Activated T-helper 2 cell treated with anti-CD3 and anti-CD28 coated beads, Interferon-gamma antibody, Interleukin-2, Interleukin-4, amounts not matched to agents 10 μg/mL and 5 μg/mL and 100 μg/mL, durations not matched to agents 14 hours and 24 hours and 36 hours (primary cell): ENCODE measurements at regions not wholly inside any gene's neighbourhood (a gene's known extent, or its start where the extent isn't known, plus 50 kb on each side); places are given as distances from the start of the nearest gene placed in this dataset.

Experiments
- DNase-seq: peaks from one replicate; pipeline ENCODE4 v3.0.0; 2021; ENCODE audit warnings: low spot score
- H3K27ac Mint-ChIP-seq: one replicate; pipeline ENCODE4 v1.8.0; 2021; ENCODE audit warnings: mixed read lengths
- H3K27me3 Mint-ChIP-seq: one replicate; pipeline ENCODE4 v1.8.0; 2021; ENCODE audit warnings: low read depth, mixed read lengths
- H3K36me3 Mint-ChIP-seq: one replicate; pipeline ENCODE4 v1.8.0; 2021; ENCODE audit warnings: low read depth, mixed read lengths
- H3K4me1 Mint-ChIP-seq: one replicate; pipeline ENCODE4 v1.8.0; 2021; ENCODE audit warnings: low read depth, mixed read lengths
- H3K4me3 Mint-ChIP-seq: one replicate; pipeline ENCODE4 v1.8.0; 2021; ENCODE audit warnings: low read depth, mild to moderate bottlenecking, moderate library complexity, mixed read lengths
- H3K9me3 Mint-ChIP-seq: one replicate; pipeline ENCODE4 v1.8.0; 2021; ENCODE audit warnings: mixed read lengths
- intact Hi-C: fragments of 100-400 bp; cut with micrococcal nuclease; formaldehyde crosslinking; loops from one replicate; pipeline ENCODE4 v1.15.1; 2023

- intact Hi-C loops, result no loop called here
- no peak for DNase-seq
- Mint-ChIP-seq H3K4me1 (peaks cover 4% of the 10 kb centered on the region), H3K36me3 (no peaks in the 10 kb centered on the region), H3K27ac (no peak overlapping the region), H3K9me3 (no peaks in the 10 kb centered on the region), H3K27me3 (peaks cover 9% of the 10 kb centered on the region), H3K4me3 (no peak overlapping the region)
These were observed 57.1 kb upstream of the CITED2 start for GRCh38 chr6:139431602-139431956.

- intact Hi-C loops, result no loop called here
- Mint-ChIP-seq H3K4me3 (no peak overlapping the region), H3K9me3 (no peaks in the 10 kb centered on the region), H3K27ac (no peak overlapping the region), H3K4me1 (peaks cover 4% of the 10 kb centered on the region), H3K27me3 (peaks cover 11% of the 10 kb centered on the region), H3K36me3 (no peaks in the 10 kb centered on the region)
- DNase-seq, result no peak
These were observed 56.6 kb upstream of the CITED2 start for GRCh38 chr6:139430899-139431601.

DNA sequence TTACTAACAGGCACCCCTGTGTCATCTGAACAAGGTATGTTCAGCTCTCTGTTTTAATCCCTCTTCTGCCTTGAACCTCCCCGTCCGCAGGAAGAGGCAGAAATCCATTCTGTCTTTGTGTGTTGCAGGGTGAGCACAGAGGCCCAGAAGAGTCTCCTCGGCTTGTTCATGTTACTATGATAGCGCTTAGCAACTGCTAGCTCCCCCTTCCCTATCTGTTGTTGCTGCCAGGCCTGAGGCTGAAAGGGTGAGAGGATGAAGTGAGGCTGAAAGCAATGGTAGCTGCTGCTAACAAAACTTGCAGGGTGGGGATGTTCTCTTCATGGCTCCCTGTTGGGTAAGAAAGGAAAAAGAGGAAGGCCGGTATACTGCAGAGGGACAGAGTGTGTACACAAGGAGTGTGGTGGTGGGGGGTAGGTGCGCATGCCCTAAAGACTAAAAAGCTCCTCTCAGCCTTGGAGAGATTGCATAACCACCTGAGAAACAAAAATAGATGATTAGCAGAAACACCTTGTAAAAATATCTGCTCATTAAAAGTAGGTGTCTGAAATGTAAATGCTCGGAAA lies 55.2 kb upstream of the CITED2 start:
- Mint-ChIP-seq H3K27ac (no peak overlapping the region), H3K4me3 (no peak overlapping the region), H3K9me3 (no peaks in the 10 kb centered on the region), H3K4me1 (peaks cover 4% of the 10 kb centered on the region), H3K36me3 (no peaks in the 10 kb centered on the region), H3K27me3 (peaks cover 21% of the 10 kb centered on the region)
- intact Hi-C loops, result no loop called here
- DNase-seq, result no peak

DNA sequence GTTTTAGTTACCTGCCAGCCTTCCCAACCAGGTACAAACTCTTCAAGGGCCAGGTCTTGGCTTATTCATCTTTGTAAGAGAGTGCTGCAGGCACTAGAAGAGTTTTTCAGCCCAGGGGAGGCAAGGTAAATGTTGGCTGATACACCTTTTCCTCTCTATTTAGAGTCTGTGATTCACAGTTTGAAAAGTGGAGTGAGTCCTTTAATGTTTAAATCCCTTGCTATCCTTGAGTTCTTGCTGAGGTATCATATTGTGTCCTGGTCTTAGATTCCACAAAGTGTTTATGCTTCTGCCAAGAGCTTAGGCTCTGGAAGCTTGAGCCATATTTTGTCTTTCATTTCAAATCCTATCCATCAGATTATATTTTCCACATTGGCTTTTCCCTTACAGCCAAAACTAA lies 52.8 kb upstream of the CITED2 start:
- H3K36me3 Mint-ChIP-seq, result no peaks in the 10 kb centered on the region
- no peaks in the 10 kb centered on the region for H3K4me1 Mint-ChIP-seq
- no peak for DNase-seq
- no peak overlapping the region for H3K4me3 Mint-ChIP-seq
- no peak overlapping the region for H3K27ac Mint-ChIP-seq
- intact Hi-C loops, result no loop called here
- no peaks in the 10 kb centered on the region for H3K9me3 Mint-ChIP-seq
- peaks cover 24% of the 10 kb centered on the region for H3K27me3 Mint-ChIP-seq

GRCh38 chr6:139426795-139427194 lies 52.3 kb upstream of the CITED2 start:
- H3K36me3 Mint-ChIP-seq, result no peaks in the 10 kb centered on the region
- DNase-seq, result no peak
- H3K4me1 Mint-ChIP-seq, result no peaks in the 10 kb centered on the region
- peaks cover 25% of the 10 kb centered on the region for H3K27me3 Mint-ChIP-seq
- no peaks in the 10 kb centered on the region for H3K9me3 Mint-ChIP-seq
- intact Hi-C loops, result no loop called here
- H3K4me3 Mint-ChIP-seq, result no peak overlapping the region
- H3K27ac Mint-ChIP-seq, result no peak overlapping the region

- no peaks in the 10 kb centered on the region for H3K9me3 Mint-ChIP-seq
- intact Hi-C loops, result no loop called here
- peaks cover 27% of the 10 kb centered on the region for H3K27me3 Mint-ChIP-seq
- H3K4me3 Mint-ChIP-seq, result no peak overlapping the region
- no peak overlapping the region for H3K27ac Mint-ChIP-seq
- H3K36me3 Mint-ChIP-seq, result no peaks in the 10 kb centered on the region
- no peak for DNase-seq
- no peaks in the 10 kb centered on the region for H3K4me1 Mint-ChIP-seq
These were observed 51.3 kb upstream of the CITED2 start for GRCh38 chr6:139425780-139426179.

GRCh38 chr6:139423971-139424667 lies 49.7 kb upstream of the CITED2 start:
- H3K4me3 Mint-ChIP-seq, result no peak overlapping the region
- H3K36me3 Mint-ChIP-seq, result no peaks in the 10 kb centered on the region
- intact Hi-C loops, result no loop called here
- H3K4me1 Mint-ChIP-seq, result no peaks in the 10 kb centered on the region
- peaks cover 30% of the 10 kb centered on the region for H3K27me3 Mint-ChIP-seq
- no peak for DNase-seq
- H3K27ac Mint-ChIP-seq, result no peak overlapping the region
- no peaks in the 10 kb centered on the region for H3K9me3 Mint-ChIP-seq
